ENCODE measurements at regions not wholly inside any gene's neighbourhood (a gene's known extent, or its start where the extent isn't known, plus 50 kb on each side); places are given as distances from the start of the nearest gene placed in this dataset.

GRCh38 chr11:15507592-15507991, 392.9 kb downstream of the INSC start:
- Mint-ChIP-seq H3K27me3 (no peaks in the 10 kb centered on the region), H3K36me3 (ENCODE audit: low read depth) (no peaks in the 10 kb centered on the region), H3K4me3 (no peak overlapping the region), H3K9me3 (no peaks in the 10 kb centered on the region), H3K27ac (no peak overlapping the region), H3K4me1 (no peaks in the 10 kb centered on the region)
- POLR2A ChIA-PET, result no interaction called here
- CTCF ChIA-PET, result no interaction called here
- DNase-seq, result no peak

- Mint-ChIP-seq H3K36me3 (ENCODE audit: low read depth) (no peaks in the 10 kb centered on the region), H3K27me3 (no peaks in the 10 kb centered on the region), H3K27ac (no peak overlapping the region), H3K4me3 (no peak overlapping the region), H3K9me3 (no peaks in the 10 kb centered on the region), H3K4me1 (no peaks in the 10 kb centered on the region)
- DNase-seq, result no peak
- ChIA-PET POLR2A (no interaction called here), CTCF (no interaction called here)
These were observed 394.4 kb downstream of the INSC start for GRCh38 chr11:15509082-15509481.

- Mint-ChIP-seq H3K4me3 (no peak overlapping the region), H3K27me3 (no peaks in the 10 kb centered on the region), H3K4me1 (no peaks in the 10 kb centered on the region), H3K9me3 (no peaks in the 10 kb centered on the region), H3K36me3 (ENCODE audit: low read depth) (no peaks in the 10 kb centered on the region), H3K27ac (no peak overlapping the region)
- no peak for DNase-seq
- CTCF ChIA-PET, result no interaction called here
- POLR2A ChIA-PET, result no interaction called here
These were observed 404.5 kb downstream of the INSC start for GRCh38 chr11:15519124-15519791.

- no peak overlapping the region for H3K4me3 Mint-ChIP-seq
- no peaks in the 10 kb centered on the region for H3K36me3 Mint-ChIP-seq (ENCODE audit: low read depth)
- H3K27ac Mint-ChIP-seq, result no peak overlapping the region
- CTCF ChIA-PET, result no interaction called here
- H3K27me3 Mint-ChIP-seq, result no peaks in the 10 kb centered on the region
- no peaks in the 10 kb centered on the region for H3K4me1 Mint-ChIP-seq
- DNase-seq, result no peak
- H3K9me3 Mint-ChIP-seq, result peaks cover 2% of the 10 kb centered on the region
- POLR2A ChIA-PET, result no interaction called here
These were observed 405.2 kb downstream of the INSC start for GRCh38 chr11:15519911-15520310.

- DNase-seq, result no peak
- Mint-ChIP-seq H3K4me3 (no peak overlapping the region), H3K27ac (no peak overlapping the region), H3K27me3 (no peaks in the 10 kb centered on the region), H3K36me3 (ENCODE audit: low read depth) (no peaks in the 10 kb centered on the region), H3K9me3 (peaks cover 11% of the 10 kb centered on the region), H3K4me1 (no peaks in the 10 kb centered on the region)
- ChIA-PET CTCF (no interaction called here), POLR2A (no interaction called here)
These were observed 408.8 kb downstream of the INSC start for GRCh38 chr11:15523543-15523942.

GRCh38 chr11:15525582-15525981, 410.9 kb downstream of the INSC start:
- Mint-ChIP-seq H3K9me3 (peaks cover 14% of the 10 kb centered on the region), H3K4me1 (no peaks in the 10 kb centered on the region), H3K27ac (no peak overlapping the region), H3K27me3 (no peaks in the 10 kb centered on the region), H3K4me3 (no peak overlapping the region), H3K36me3 (ENCODE audit: low read depth) (no peaks in the 10 kb centered on the region)
- CTCF ChIA-PET, result no interaction called here
- POLR2A ChIA-PET, result no interaction called here
- DNase-seq, result no peak

GRCh38 chr11:15526032-15526431, 411.3 kb downstream of the INSC start:
- peaks cover 14% of the 10 kb centered on the region for H3K9me3 Mint-ChIP-seq
- no peaks in the 10 kb centered on the region for H3K36me3 Mint-ChIP-seq (ENCODE audit: low read depth)
- no peaks in the 10 kb centered on the region for H3K27me3 Mint-ChIP-seq
- H3K4me3 Mint-ChIP-seq, result no peak overlapping the region
- H3K4me1 Mint-ChIP-seq, result no peaks in the 10 kb centered on the region
- DNase-seq, result no peak
- H3K27ac Mint-ChIP-seq, result no peak overlapping the region
- ChIA-PET CTCF (no interaction called here), POLR2A (no interaction called here)

GRCh38 chr11:15526859-15527450, 412.2 kb downstream of the INSC start:
- DNase-seq, result no peak
- peaks cover 14% of the 10 kb centered on the region for H3K9me3 Mint-ChIP-seq
- no peaks in the 10 kb centered on the region for H3K36me3 Mint-ChIP-seq (ENCODE audit: low read depth)
- no peaks in the 10 kb centered on the region for H3K4me1 Mint-ChIP-seq
- H3K27ac Mint-ChIP-seq, result no peak overlapping the region
- ChIA-PET POLR2A (no interaction called here), CTCF (no interaction called here)
- H3K4me3 Mint-ChIP-seq, result no peak overlapping the region
- H3K27me3 Mint-ChIP-seq, result no peaks in the 10 kb centered on the region

GRCh38 chr11:15532432-15532831, 417.7 kb downstream of the INSC start:
- no peak for DNase-seq
- CTCF ChIA-PET, result no interaction called here
- no peaks in the 10 kb centered on the region for H3K27me3 Mint-ChIP-seq
- no peaks in the 10 kb centered on the region for H3K36me3 Mint-ChIP-seq (ENCODE audit: low read depth)
- POLR2A ChIA-PET, result no interaction called here
- H3K4me3 Mint-ChIP-seq, result no peak overlapping the region
- H3K4me1 Mint-ChIP-seq, result no peaks in the 10 kb centered on the region
- H3K27ac Mint-ChIP-seq, result no peak overlapping the region
- H3K9me3 Mint-ChIP-seq, result peaks cover 3% of the 10 kb centered on the region

GRCh38 chr11:15534266-15534665, 419.5 kb downstream of the INSC start:
- H3K36me3 Mint-ChIP-seq (ENCODE audit: low read depth), result no peaks in the 10 kb centered on the region
- no peak overlapping the region for H3K27ac Mint-ChIP-seq
- POLR2A ChIA-PET, result no interaction called here
- no peaks in the 10 kb centered on the region for H3K4me1 Mint-ChIP-seq
- H3K9me3 Mint-ChIP-seq, result no peaks in the 10 kb centered on the region
- no peak overlapping the region for H3K4me3 Mint-ChIP-seq
- CTCF ChIA-PET, result no interaction called here
- no peaks in the 10 kb centered on the region for H3K27me3 Mint-ChIP-seq
- DNase-seq, result no peak

- no peak for DNase-seq
- Mint-ChIP-seq H3K4me1 (no peaks in the 10 kb centered on the region), H3K36me3 (ENCODE audit: low read depth) (no peaks in the 10 kb centered on the region), H3K4me3 (no peak overlapping the region), H3K9me3 (no peaks in the 10 kb centered on the region), H3K27ac (no peak overlapping the region), H3K27me3 (no peaks in the 10 kb centered on the region)
- ChIA-PET POLR2A (no interaction called here), CTCF (no interaction called here)
These were observed 420.7 kb downstream of the INSC start for GRCh38 chr11:15535414-15535813.

GRCh38 chr11:15536438-15536837, 421.7 kb downstream of the INSC start:
- Mint-ChIP-seq H3K27me3 (no peaks in the 10 kb centered on the region), H3K27ac (no peak overlapping the region), H3K9me3 (no peaks in the 10 kb centered on the region), H3K36me3 (ENCODE audit: low read depth) (no peaks in the 10 kb centered on the region), H3K4me3 (no peak overlapping the region), H3K4me1 (no peaks in the 10 kb centered on the region)
- ChIA-PET POLR2A (no interaction called here), CTCF (no interaction called here)
- no peak for DNase-seq

- H3K27ac Mint-ChIP-seq, result no peak overlapping the region
- DNase-seq, result no peak
- H3K36me3 Mint-ChIP-seq (ENCODE audit: low read depth), result no peaks in the 10 kb centered on the region
- no peak overlapping the region for H3K4me3 Mint-ChIP-seq
- no peaks in the 10 kb centered on the region for H3K27me3 Mint-ChIP-seq
- ChIA-PET POLR2A (no interaction called here), CTCF (no interaction called here)
- no peaks in the 10 kb centered on the region for H3K4me1 Mint-ChIP-seq
- no peaks in the 10 kb centered on the region for H3K9me3 Mint-ChIP-seq
These were observed 424.9 kb downstream of the INSC start for GRCh38 chr11:15539645-15540044.

GRCh38 chr11:15541079-15541478, 426.4 kb downstream of the INSC start:
- no peak overlapping the region for H3K4me3 Mint-ChIP-seq
- H3K27me3 Mint-ChIP-seq, result no peaks in the 10 kb centered on the region
- H3K36me3 Mint-ChIP-seq (ENCODE audit: low read depth), result no peaks in the 10 kb centered on the region
- H3K27ac Mint-ChIP-seq, result no peak overlapping the region
- ChIA-PET CTCF (no interaction called here), POLR2A (no interaction called here)
- H3K4me1 Mint-ChIP-seq, result no peaks in the 10 kb centered on the region
- no peak for DNase-seq
- H3K9me3 Mint-ChIP-seq, result no peaks in the 10 kb centered on the region

All from activated CD4-positive, alpha-beta memory T cell treated with anti-CD3 and anti-CD28 coated beads, Interleukin-2, amount 10 ng/mL, durations not matched to agents 7 days and 5 days (primary cell).